RWPE1 (cell line): ENCODE measurements at regions not wholly inside any gene's neighbourhood (a gene's known extent, or its start where the extent isn't known, plus 50 kb on each side); places are given as distances from the start of the nearest gene placed in this dataset.

ENCODE experiments used
- CTCF ChIA-PET: fragments of 350-600 bp; sonication (Branson Sonifier 250); formaldehyde crosslinking; extraction: SDS; loops from one replicate; lab custom pipeline; 2021; lab: Yijun Ruan, JAX
- POLR2A ChIA-PET: fragments of 400-600 bp; formaldehyde crosslinking; extraction: SDS; loops from one replicate; lab custom pipeline; 2020; ENCODE audit warnings: antibody characterized with exemption; ENCODE audit not compliant: low non-redundant PET; lab: Yijun Ruan, JAX
- DNase-seq: peaks from one replicate; pipeline ENCODE4 v3.0.0; 2012; ENCODE audit warnings: low spot score
- H3K27ac ChIP-seq: fragments of 450-650 bp; 2 replicates; pipeline ENCODE4 v1.5.1; 2017
- TF ChIP-seq, protein P1 (sequence below): fragments of 450-650 bp; conservative IDR thresholded peaks from 2 replicates; pipeline ENCODE4 v1.5.1; 2017; ENCODE audit warnings: low read depth, mild to moderate bottlenecking

DNA sequence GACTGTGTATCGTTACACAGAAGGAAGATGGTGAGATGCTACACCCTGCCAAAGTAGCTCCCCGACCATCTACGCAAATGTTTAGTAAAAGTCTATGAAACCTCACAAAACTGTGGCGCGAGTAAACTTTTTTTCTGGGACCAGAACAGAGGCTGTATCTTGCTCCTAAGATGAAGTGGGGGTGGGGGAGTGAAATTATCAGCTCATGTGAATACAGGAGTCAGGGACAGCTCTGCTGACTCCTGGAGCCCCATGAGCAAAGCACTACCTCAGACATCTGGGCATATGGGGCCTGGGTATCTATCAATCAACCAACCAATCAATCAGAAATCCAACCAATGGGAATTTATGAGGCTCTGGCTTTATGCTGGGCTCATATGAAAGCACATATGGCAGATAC, 138.6 kb upstream of the RANBP3L start:
- no peak overlapping the region for H3K27ac ChIP-seq
- ChIA-PET POLR2A (interaction anchor here (0.5 kb wide), 1 partner anchor 25 kb away, joined by 6 read pairs; no protein-coding TSS in a partner anchor), CTCF (interaction anchor here (0.6 to 0.9 kb wide), 3 partner anchors 49 to 255 kb away, joined by 3 to 4 read pairs (median 3); no protein-coding TSS in a partner anchor)
- DNase-seq: no peak
- TF ChIP-seq, protein P1, sequence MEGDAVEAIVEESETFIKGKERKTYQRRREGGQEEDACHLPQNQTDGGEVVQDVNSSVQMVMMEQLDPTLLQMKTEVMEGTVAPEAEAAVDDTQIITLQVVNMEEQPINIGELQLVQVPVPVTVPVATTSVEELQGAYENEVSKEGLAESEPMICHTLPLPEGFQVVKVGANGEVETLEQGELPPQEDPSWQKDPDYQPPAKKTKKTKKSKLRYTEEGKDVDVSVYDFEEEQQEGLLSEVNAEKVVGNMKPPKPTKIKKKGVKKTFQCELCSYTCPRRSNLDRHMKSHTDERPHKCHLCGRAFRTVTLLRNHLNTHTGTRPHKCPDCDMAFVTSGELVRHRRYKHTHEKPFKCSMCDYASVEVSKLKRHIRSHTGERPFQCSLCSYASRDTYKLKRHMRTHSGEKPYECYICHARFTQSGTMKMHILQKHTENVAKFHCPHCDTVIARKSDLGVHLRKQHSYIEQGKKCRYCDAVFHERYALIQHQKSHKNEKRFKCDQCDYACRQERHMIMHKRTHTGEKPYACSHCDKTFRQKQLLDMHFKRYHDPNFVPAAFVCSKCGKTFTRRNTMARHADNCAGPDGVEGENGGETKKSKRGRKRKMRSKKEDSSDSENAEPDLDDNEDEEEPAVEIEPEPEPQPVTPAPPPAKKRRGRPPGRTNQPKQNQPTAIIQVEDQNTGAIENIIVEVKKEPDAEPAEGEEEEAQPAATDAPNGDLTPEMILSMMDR: no peak

DNA sequence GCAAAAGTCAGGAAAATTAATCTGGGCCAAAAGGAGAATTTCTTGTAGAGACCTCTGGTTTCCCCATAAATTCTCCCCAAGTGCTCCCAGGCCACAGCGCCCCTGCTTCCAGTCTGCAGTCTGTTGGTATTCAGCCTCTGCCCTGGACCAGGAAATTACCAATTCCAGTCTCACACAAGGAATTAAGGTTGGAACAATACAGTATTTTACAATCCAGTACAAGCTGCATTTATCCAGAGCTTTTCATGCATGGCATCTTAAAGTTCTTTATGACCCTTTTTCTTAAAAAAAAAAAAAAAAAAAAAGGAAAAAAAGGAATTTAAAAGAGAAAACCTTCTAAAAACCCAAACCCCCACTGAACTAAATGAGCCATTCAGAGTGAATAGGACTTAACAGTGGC, 139.6 kb upstream of the RANBP3L start:
- no peak overlapping the region for H3K27ac ChIP-seq
- TF ChIP-seq, protein P1: no peak
- DNase-seq: no peak
- CTCF ChIA-PET: interaction anchor here (0.6 to 0.9 kb wide), 2 partner anchors 254 to 519 kb away, joined by 3 to 5 read pairs; no protein-coding TSS in a partner anchor
- POLR2A ChIA-PET: no interaction called here

DNA sequence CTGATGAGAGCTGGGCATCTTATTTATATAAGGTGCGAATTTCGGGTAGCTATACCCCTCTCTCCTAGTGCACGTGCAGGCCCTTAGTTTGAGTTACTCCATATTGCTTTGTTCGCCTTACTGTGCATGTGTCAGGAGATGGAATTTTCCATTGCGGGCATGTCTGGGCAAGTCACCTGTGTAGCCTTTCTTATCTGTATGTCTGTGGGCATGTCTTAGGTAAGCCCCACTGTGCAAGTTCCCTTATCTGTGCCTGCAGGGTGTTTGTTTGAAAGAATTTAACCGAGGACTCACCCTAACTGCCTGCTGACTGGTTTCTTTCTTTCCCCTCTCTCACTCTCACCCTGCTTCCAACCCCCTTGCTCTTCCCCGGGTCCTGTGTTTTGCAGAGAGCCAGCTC, 140.7 kb upstream of the RANBP3L start:
- peak; percentile 49 for DNase-seq
- ChIA-PET CTCF (interaction anchor here (0.6 to 1.0 kb wide), 3 partner anchors 29 to 67 kb away, joined by 3 to 7 read pairs (median 6); no protein-coding TSS in a partner anchor), POLR2A (no interaction called here)
- H3K27ac ChIP-seq: peak overlapping the region; percentile 32; the same call in 1 of the 2 replicates
- TF ChIP-seq, protein P1: no peak

GRCh38 chr5:36442796-36443195, 141.1 kb upstream of the RANBP3L start:
- TF ChIP-seq, protein P1: no peak
- peak; percentile 86 for DNase-seq
- peak overlapping the region; percentile 54; the same call in 1 of the 2 replicates for H3K27ac ChIP-seq
- POLR2A ChIA-PET: no interaction called here
- CTCF ChIA-PET: interaction anchor here (0.8 to 1.0 kb wide), 3 partner anchors 28 to 66 kb away, joined by 6 to 7 read pairs (median 7); no protein-coding TSS in a partner anchor

GRCh38 chr5:36443941-36444340, 142.2 kb upstream of the RANBP3L start:
- no peak for DNase-seq
- POLR2A ChIA-PET: interaction anchor here (0.6 kb wide), 1 partner anchor 56 kb away, joined by 4 read pairs; no protein-coding TSS in a partner anchor
- peak overlapping the region; percentile 76 for H3K27ac ChIP-seq
- CTCF ChIA-PET: no interaction called here
- TF ChIP-seq, protein P1: no peak

- TF ChIP-seq, protein P1: no peak
- POLR2A ChIA-PET: interaction anchor here (0.6 kb wide), 1 partner anchor 56 kb away, joined by 4 read pairs; no protein-coding TSS in a partner anchor
- peak overlapping the region; percentile 76 for H3K27ac ChIP-seq
- CTCF ChIA-PET: interaction anchor here (0.5 to 0.7 kb wide), 3 partner anchors 15 to 270 kb away, joined by 3 to 4 read pairs (median 3); no protein-coding TSS in a partner anchor
- peak; percentile 68 for DNase-seq
These were observed 143.1 kb upstream of the RANBP3L start for GRCh38 chr5:36444582-36445418.
